ENCODE measurements at regions not wholly inside any gene's neighbourhood (a gene's known extent, or its start where the extent isn't known, plus 50 kb on each side); places are given as distances from the start of the nearest gene placed in this dataset.

GRCh38 chr1:114215436-114215835 lies 61.8 kb upstream of the SYT6 start:
- no peak for DNase-seq
- TF ChIP-seq CTCF (IDR thresholded peaks at IDR 0.05) (no peak), POLR2AphosphoS5 (IDR thresholded peaks at IDR 0.05) (no peak), POLR2A (IDR thresholded peaks at IDR 0.05) (no peak), EP300 (IDR thresholded peaks at IDR 0.05) (no peak)
- intact Hi-C loops (cut with DNase I), result no loop called here
- H3K4me1 ChIP-seq, result peaks cover 0 to 17% (median 7%) of the 10 kb centered on the region in 4 donors
- no peak overlapping the region for H3K27ac ChIP-seq
- H3K36me3 ChIP-seq, result no peaks in the 10 kb centered on the region
- H3K27me3 ChIP-seq, result no peaks in the 10 kb centered on the region
- H3K4me3 ChIP-seq, result no peak overlapping the region
- 87 to 90% methylated on average over 4 of the region's 4 CpGs for WGBS, 2 donors
- H3K9me3 ChIP-seq, result no peaks in the 10 kb centered on the region

- TF ChIP-seq EP300 (IDR thresholded peaks at IDR 0.05) (no peak), CTCF (IDR thresholded peaks at IDR 0.05) (no peak)
- Histone ChIP-seq H3K27ac (no peak overlapping the region), H3K27me3 (no peaks in the 10 kb centered on the region), H3K4me1 (peaks cover 0 to 8% (median 3%) of the 10 kb centered on the region in 4 donors), H3K9me3 (no peaks in the 10 kb centered on the region), H3K36me3 (no peaks in the 10 kb centered on the region), H3K4me3 (no peak overlapping the region)
- intact Hi-C loops (cut with DNase I), result no loop called here
- WGBS, 2 donors, result 83 to 93% methylated on average over 1 of the region's 1 CpG
- no peak for DNase-seq
These were observed 60.3 kb upstream of the SYT6 start for GRCh38 chr1:114214016-114214415.

GRCh38 chr1:114209971-114210370 lies 56.3 kb upstream of the SYT6 start:
- Histone ChIP-seq H3K4me3 (no peak overlapping the region), H3K4me1 (no peaks in the 10 kb centered on the region), H3K27ac (no peak overlapping the region), H3K9me3 (no peaks in the 10 kb centered on the region), H3K27me3 (no peaks in the 10 kb centered on the region), H3K36me3 (no peaks in the 10 kb centered on the region)
- TF ChIP-seq CTCF (IDR thresholded peaks at IDR 0.05) (no peak), POLR2A (IDR thresholded peaks at IDR 0.05) (no peak), EP300 (IDR thresholded peaks at IDR 0.05) (no peak), POLR2AphosphoS5 (IDR thresholded peaks at IDR 0.05) (no peak)
- 89 to 90% methylated on average over 5 of the region's 5 CpGs for WGBS, 2 donors
- no peak for DNase-seq
- intact Hi-C loops (cut with DNase I), result no loop called here

- WGBS, 2 donors, result 75 to 84% methylated on average over 4 of the region's 4 CpGs
- H3K4me3 ChIP-seq, result no peak overlapping the region
- TF ChIP-seq EP300 (IDR thresholded peaks at IDR 0.05), result no peak
- TF ChIP-seq CTCF (IDR thresholded peaks at IDR 0.05), result no peak
- no peak for TF ChIP-seq POLR2AphosphoS5 (IDR thresholded peaks at IDR 0.05)
- TF ChIP-seq POLR2A (IDR thresholded peaks at IDR 0.05), result no peak
- H3K9me3 ChIP-seq, result no peaks in the 10 kb centered on the region
- no peak for DNase-seq
- no peaks in the 10 kb centered on the region for H3K4me1 ChIP-seq
- intact Hi-C loops (cut with DNase I), result no loop called here
- no peak overlapping the region for H3K27ac ChIP-seq
- H3K36me3 ChIP-seq, result no peaks in the 10 kb centered on the region
- no peaks in the 10 kb centered on the region for H3K27me3 ChIP-seq
These were observed 55.0 kb upstream of the SYT6 start for GRCh38 chr1:114208714-114209113.

GRCh38 chr1:114208106-114208505 lies 54.4 kb upstream of the SYT6 start:
- DNase-seq, result no peak
- no peak overlapping the region for H3K27ac ChIP-seq
- H3K4me1 ChIP-seq, result no peaks in the 10 kb centered on the region
- H3K4me3 ChIP-seq, result no peak overlapping the region
- no peaks in the 10 kb centered on the region for H3K9me3 ChIP-seq
- 77 to 82% methylated on average over 4 of the region's 4 CpGs for WGBS, 2 donors
- intact Hi-C loops (cut with DNase I), result no loop called here
- peaks cover 0 to 3% (median 0%) of the 10 kb centered on the region in 3 donors for H3K27me3 ChIP-seq
- no peaks in the 10 kb centered on the region for H3K36me3 ChIP-seq
- TF ChIP-seq CTCF (IDR thresholded peaks at IDR 0.05), result no peak
- TF ChIP-seq EP300 (IDR thresholded peaks at IDR 0.05), result no peak
- no peak for TF ChIP-seq POLR2AphosphoS5 (IDR thresholded peaks at IDR 0.05)
- no peak for TF ChIP-seq POLR2A (IDR thresholded peaks at IDR 0.05)

Data from sigmoid colon (tissue), 6 donors.